Endometrium (tissue), 2 donors: ENCODE measurements at regions not wholly inside any gene's neighbourhood (a gene's known extent, or its start where the extent isn't known, plus 50 kb on each side); places are given as distances from the start of the nearest gene placed in this dataset.
A peak's percentile ranks its signal among the peaks of the same experiment; 100 is the strongest.

ENCODE experiments used
- FAIRE-seq: peaks from 2 replicates; lab custom pipeline; 2012; peaks lifted over from hg19 to GRCh38; lab: Jason Lieb, UNC
- donor health status: control.
- donor health status: control.

- FAIRE-seq = no peak
Observed at GRCh38 chr7:25861601-25862260, 290.3 kb upstream of the NFE2L3 start.

DNA sequence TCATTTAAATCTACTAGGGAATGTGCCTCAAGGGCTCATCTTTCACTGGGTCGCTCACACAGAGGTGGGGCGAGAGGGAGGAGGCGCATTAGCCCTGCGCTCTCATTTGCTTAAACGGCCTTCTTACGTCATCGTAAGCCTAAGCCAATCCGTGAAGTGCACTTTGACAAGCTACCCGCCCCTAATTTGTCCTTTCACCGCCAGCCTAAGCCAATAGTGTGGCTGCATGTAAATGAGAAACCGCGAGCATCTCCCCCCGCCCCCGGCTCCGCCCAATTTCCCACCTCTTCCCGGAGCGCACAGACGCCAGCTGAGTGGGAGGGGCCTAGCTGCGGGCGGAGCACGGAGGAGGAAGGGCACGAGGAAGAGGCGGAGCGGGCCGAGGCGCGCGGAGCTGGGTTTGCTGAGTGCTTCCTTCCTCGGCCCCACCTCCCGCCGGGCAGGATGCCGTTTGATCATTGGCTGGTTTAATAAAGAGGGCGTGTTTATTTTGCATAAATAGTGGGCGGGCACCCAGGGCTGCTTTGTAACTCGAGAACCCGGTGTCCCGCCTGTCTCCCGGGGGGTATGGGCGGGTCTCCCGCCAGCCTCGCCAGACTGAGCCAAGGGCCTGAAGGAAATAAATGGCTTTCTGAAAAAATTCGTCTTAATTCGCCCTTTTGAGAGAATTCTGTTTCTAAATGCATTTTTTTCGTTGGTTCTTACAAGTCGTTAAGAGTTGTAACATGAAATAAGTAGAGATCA lies 289.6 kb upstream of the NFE2L3 start:
- FAIRE-seq = peak; percentile 100

GRCh38 chr7:25863005-25863728 lies 288.8 kb upstream of the NFE2L3 start:
- no peak for FAIRE-seq

- FAIRE-seq = no peak
Observed at GRCh38 chr7:25863729-25864110, 288.3 kb upstream of the NFE2L3 start.

DNA sequence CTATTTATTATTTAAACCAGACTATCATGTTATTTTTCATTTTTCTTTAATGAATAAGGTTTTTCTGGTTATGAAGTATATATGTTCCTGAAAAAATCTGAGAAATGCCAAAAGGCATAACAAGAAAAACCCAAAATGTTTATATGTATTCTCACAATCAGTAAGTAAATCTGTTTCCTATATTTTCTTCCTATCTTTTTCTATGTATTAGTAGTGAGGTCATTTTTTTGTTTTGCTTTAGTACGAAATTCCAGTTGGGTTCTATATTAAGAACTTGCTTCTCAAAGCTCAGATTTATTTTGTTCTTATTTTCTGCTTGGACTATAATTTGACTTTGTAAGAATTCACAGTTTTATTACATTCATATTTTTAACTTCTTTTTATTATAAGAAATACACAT lies 287.5 kb upstream of the NFE2L3 start:
- FAIRE-seq = no peak

DNA sequence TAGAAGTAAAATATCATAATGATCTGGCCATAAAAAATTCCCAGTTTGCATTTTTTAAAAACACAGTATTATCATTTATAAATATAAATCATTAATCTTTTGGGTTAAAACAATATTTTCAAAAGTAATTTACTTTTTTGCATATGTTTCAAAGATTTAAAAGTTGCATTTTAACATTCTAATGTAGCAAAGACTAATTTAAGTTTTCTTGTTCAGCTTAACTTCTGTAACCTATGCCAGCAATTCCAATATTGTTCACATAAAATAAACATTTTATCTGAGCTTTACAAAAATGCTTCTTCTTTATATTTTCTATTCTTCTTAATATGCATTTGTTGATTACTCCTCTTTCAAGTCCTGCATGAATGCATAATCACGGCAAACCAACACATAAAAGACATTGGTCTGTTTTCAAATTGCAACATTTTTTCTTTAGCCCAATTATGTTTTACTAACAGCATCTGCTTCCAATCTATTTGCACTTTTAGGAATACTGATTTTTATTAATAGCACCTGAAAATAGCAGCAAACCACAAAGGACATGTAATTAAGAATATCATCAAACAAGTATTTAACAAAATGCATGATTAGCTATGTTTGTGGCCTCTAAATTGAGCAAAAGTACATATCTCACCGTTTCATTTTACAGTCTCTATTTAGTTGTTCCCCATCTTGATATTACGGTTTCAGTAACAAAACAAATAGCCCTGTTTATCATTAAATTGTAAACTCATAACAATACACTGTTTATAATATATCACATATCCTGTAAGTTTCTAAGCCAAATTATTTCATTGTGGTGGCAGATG lies 286.9 kb upstream of the NFE2L3 start:
- no peak for FAIRE-seq

DNA sequence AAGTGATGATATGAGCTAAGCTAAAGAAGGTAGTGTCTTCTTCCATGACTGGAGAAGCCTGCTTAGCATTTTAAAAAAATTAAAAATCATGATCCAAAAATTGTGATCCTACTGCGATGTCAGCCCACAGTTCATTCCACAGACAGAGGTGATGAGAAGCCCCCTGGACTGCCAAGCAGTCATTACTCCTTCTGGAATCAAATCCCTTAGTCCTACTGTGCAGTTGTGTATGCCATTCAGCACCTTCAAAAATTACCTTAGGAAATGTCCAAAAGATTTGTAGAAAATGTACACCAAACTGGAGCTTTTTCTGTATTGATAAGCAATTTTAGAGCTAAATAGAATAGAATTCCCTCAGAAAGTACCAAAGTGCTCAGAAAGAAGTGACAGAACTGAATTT lies 283.5 kb upstream of the NFE2L3 start:
- no peak for FAIRE-seq

GRCh38 chr7:25870574-25870973 lies 281.4 kb upstream of the NFE2L3 start:
- FAIRE-seq = no peak

- no peak for FAIRE-seq
Observed at GRCh38 chr7:25876092-25876491, 275.9 kb upstream of the NFE2L3 start.

GRCh38 chr7:25877802-25878789 lies 273.9 kb upstream of the NFE2L3 start:
- FAIRE-seq = no peak

- no peak for FAIRE-seq
Observed at GRCh38 chr7:25879799-25880198, 272.2 kb upstream of the NFE2L3 start.

DNA sequence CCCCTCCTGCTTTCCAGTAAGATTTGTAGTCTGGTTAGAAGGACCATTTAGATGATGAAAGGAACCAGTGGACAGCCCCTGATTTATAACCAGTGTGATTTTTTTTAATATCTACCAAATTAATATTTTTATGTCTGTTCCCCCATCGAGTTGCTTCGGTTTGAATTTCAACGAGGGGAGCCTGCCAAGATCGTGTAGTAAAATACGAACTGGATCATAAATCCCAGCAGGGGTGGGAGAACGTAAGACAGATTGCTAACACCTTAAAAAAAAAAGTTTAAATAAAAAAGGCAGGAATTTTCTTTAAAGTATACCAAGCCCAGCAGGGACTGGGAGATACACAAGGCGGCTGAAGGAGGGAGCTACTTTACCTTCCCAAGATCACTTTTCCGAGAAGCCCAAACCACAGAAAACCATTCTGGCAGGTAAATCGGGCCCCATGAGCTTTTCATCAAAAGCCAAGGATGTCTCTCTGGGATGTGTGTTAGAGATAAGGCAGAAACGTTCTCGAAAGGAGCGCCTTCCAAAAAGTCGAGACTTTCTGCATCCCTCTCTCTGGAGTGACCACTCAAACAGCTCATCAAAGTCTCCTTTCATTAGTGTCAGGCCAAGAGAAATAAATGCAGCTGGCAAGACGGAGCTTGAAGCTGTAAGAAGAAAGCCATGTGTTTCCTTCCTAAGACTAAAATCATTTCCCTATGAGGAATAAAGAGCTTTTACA lies 270.5 kb upstream of the NFE2L3 start:
- no peak for FAIRE-seq

DNA sequence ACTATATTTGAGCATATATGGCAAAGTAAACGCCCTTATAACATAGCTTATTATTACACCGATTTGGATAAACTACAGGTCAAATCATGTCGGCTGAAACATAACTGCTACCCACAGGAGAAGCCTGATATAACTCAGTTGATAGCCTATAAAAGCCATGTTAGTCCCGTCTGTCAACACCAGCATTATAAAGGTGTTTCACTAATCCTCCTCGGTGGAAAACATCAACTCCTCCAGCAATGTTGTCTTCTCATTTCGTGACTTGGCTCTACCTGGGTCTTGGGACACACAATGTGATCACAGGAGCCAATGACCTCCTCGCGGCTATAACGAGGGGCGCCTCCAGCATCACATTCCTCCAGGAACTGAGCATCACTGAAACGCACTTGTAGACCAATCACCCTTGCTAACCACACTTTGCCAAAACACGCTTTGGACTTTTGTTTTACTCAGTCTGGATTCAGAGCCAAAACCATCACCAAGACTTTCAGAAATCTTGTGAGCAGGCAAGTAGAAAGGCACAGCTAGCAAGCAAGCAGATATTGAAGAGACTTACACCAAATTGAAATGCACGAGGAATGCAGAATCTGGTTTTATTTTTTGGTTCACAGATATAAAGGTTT lies 269.7 kb upstream of the NFE2L3 start:
- no peak for FAIRE-seq

GRCh38 chr7:25884265-25884828 lies 267.7 kb upstream of the NFE2L3 start:
- no peak for FAIRE-seq

DNA sequence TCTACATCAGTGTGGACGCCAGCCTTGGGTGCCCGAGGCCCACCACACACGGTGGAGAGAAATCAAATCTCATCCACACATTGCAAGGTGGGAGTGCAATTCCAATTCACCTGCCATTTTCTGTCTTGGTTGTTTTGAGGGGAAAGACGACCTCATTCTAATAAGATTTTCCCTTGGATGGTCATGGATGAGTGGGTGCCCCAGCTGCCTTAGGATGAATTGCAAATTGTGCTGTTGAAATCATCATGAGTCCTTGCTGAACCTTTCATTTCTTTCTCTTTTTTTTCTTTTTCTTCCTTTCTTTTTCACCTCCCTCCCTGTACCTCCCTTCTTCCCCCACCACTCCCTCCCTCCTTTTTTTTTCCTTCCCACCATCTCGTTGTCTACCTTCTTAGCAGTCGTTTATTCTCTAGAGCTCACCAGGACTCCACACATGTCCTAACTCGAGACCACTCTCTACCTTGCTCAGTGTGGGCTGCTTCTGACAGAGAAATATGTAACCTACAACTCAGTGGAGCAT lies 266.9 kb upstream of the NFE2L3 start:
- FAIRE-seq = no peak

DNA sequence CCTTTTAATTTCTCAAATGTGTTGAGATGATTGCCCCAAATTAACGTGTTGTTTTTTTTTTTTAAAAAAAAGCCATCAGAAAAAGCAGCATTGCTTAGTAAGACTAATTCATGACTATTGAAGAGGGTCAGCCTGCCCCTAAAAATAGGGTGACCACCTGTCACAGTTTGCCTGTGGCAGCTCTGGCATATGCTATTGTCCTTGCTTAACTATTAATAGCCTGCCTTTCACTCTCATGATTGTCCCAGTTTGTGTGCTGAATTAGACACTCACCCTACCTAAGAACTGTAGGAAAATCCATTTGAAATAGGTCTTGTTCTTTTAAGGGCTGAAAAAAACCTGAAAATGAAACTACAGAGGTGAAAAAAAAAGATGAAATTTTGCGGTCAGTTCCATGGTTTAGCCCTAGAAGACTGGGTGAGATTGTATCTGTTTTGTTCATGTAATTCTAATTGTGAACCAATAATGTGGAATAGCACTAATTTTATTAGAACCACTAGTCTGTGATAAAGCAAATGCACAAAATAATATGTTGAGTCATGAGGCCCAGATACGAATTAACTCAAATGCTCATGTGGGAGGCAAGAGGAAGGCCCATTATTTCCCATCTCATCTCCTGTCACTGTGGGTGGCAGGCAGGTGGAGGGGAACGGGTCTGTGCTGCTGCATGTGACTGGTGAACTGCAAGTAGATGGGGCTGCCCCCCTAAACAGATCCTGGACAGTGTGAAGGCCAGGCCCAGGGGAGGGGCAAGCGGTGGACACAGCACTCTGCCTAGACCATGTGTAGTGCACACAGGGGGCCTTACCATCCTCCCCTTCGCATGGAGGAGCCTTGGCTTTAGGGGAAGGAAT lies 265.4 kb upstream of the NFE2L3 start:
- no peak for FAIRE-seq

DNA sequence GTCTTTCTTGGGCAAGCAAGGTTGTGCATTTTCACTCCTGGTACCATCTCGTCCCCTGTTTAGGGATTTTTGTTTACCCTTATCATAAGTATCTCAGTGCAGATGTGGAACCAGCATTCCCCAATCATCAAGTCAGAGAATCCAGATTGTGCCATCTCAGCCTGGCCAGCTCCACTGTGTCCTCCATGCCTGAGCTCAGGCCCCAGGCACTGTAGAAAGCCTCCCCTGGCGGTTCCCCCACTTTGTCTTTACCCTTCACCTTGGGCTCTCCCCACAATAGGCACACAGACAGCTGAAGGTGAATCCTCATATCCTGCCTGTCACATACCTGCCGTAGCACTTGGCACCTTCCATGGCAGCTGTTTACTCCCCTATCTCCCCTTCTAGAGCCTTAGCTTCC lies 264.7 kb upstream of the NFE2L3 start:
- no peak for FAIRE-seq

GRCh38 chr7:25887795-25888559 lies 264.0 kb upstream of the NFE2L3 start:
- FAIRE-seq = no peak
